ENCODE measurements at regions not wholly inside any gene's neighbourhood (a gene's known extent, or its start where the extent isn't known, plus 50 kb on each side); places are given as distances from the start of the nearest gene placed in this dataset.
"Not testable (repeated sequence)": the region's sequence is repeated elsewhere in the genome, so short reads cannot be mapped to it uniquely, and the experiment has no call there.

DNA sequence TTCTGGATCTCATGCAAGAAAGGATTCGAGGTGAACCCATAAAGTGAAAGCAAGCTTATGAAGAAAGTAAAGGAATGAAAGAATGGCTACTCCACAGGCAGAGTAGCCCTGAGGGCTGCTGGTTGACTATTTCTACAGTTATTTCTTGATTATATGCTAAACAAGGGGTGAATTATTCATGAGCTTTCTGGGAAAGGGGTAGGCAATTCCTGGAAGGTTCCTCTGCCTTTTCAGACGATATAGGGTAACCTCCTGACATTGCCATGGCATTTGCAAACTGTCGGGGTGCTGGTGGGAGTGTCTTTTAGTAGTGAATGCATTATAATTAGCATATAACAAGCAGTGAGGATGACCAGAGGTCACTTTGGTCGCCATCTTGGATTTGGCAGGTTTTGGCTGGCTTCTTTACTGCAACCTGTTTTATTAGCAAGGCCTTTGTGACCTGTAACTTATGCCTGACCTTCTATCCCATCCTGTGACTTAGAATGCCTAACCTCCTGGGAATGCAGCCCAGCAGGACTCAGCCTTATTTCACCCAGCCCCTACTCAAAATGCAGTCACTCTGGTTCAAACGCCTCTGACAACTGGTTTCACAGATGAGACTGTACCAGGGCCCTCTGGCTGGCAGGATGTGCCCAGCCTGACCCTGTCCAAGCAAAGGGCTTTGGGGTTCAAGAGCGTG, 157.7 kb upstream of the SFSWAP start:
- Histone ChIP-seq H3K27ac (ENCODE audit: low read depth, low read length) (no peak overlapping the region), H3K4me3 (ENCODE audit: low read depth, low read length) (no peak overlapping the region), H3K9me3 (ENCODE audit: control insufficient read depth, insufficient read depth, low read length) (no peaks in the 10 kb centered on the region), H3K36me3 (ENCODE audit: control insufficient read depth, insufficient read depth, low read length) (no peaks in the 10 kb centered on the region), H3K27me3 (ENCODE audit: control insufficient read depth, insufficient read depth, low read length) (no peaks in the 10 kb centered on the region), H3K4me1 (ENCODE audit: control insufficient read depth, insufficient read depth, low read length) (peaks cover 30% of the 10 kb centered on the region)
- 87% methylated on average over 4 of the region's 6 CpGs for WGBS (ENCODE audit: insufficient coverage)
- DNase-seq (ENCODE audit: low read depth in 4 of 6, low spot score in 6 of 6) = no peak

DNA sequence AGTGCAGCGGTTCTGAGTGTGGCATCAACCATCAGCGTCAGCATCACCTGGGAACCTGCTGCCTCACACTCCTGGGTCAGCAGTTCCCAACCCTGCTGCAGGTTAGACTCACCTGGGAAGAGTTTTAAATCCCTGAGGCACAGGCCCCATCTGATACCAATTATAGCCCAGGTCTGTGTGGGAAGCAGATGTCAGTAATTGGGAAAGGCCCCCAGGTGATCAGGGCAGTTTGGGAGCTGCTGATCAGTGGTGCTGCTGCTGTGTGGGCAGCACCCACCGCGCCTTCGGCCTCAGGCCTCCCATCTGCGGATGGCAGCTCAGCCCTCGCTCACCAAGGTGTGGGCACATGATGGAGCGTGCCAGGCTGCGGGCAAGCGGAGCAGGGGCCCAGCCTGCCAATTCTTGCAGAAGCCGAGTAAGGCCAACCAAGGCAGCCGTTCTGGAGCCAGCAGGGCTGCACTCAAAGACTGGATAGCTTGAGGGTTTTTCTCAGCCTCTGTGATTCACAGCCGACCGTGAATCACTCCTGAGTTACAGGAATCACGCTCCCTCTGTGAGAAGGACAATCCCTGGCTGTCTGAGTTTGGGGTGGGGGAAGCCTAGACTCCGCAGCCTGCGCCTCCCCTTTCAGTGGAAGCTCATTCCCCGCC, 155.6 kb upstream of the SFSWAP start:
- peak in 1 of 6 donors; percentile 40 for DNase-seq (ENCODE audit: low read depth in 4 of 6, low spot score in 6 of 6)
- 66% methylated on average over 14 of the region's 18 CpGs for WGBS (ENCODE audit: insufficient coverage)
- no peaks in the 10 kb centered on the region for H3K9me3 ChIP-seq (ENCODE audit: control insufficient read depth, insufficient read depth, low read length)
- peaks cover 32% of the 10 kb centered on the region for H3K4me1 ChIP-seq (ENCODE audit: control insufficient read depth, insufficient read depth, low read length)
- H3K27ac ChIP-seq (ENCODE audit: low read depth, low read length) = no peak overlapping the region
- no peak overlapping the region for H3K4me3 ChIP-seq (ENCODE audit: low read depth, low read length)
- H3K36me3 ChIP-seq (ENCODE audit: control insufficient read depth, insufficient read depth, low read length) = no peaks in the 10 kb centered on the region
- H3K27me3 ChIP-seq (ENCODE audit: control insufficient read depth, insufficient read depth, low read length) = no peaks in the 10 kb centered on the region

DNA sequence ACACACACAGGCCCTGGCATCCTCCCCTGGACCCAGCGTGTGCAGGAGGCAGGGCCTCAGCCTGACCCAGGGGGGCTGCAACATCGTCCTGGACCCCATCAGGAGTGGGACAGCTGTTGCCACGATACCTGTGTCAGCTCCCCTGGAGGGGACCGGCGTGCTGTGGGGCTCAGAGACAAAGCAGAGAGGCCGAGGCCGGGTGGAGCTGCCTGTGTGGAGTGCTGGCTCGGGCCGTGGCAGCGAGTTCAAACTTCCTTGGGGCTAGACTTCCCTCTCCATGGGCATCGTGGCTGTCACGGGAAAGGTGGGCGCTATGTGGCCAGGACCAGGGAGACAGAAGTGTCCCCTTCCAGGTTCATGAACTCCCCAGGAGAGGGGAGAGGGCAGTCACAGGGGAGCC, 155.0 kb upstream of the SFSWAP start:
- no peaks in the 10 kb centered on the region for H3K9me3 ChIP-seq (ENCODE audit: control insufficient read depth, insufficient read depth, low read length)

DNA sequence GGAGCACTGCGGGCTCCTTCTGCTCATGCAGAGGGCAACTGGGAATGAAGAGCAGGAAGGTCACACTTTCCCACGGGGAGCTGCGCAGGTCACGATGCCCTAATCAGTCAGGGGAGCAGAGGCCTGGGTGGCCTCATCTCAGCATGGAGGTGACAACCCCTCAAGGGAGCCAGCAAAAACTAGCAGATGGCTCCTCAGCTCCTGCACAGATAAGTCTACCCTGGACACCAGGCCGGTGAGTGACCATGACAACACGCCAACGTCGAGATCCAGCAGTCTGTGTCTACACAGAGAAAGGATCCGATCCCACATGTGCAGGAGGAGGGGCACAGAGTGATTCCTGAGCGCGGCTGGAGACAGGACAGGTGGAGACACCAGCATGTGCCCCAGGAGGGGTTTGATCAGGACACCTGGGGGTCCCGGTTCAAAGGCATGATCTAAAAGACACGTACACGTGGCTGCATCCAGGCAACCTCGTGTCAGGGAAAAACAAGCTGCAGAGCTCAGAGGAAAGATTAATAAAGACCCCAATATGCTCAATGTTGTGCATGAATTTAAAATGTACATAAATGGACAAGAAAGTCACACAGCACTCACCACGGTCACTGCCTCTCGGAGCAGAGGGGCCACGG, 153.7 kb upstream of the SFSWAP start:
- no peaks in the 10 kb centered on the region for H3K36me3 ChIP-seq (ENCODE audit: control insufficient read depth, insufficient read depth, low read length)
- H3K27me3 ChIP-seq (ENCODE audit: control insufficient read depth, insufficient read depth, low read length) = no peaks in the 10 kb centered on the region
- H3K4me1 ChIP-seq (ENCODE audit: control insufficient read depth, insufficient read depth, low read length) = peaks cover 34% of the 10 kb centered on the region
- H3K4me3 ChIP-seq (ENCODE audit: low read depth, low read length) = no peak overlapping the region
- 89% methylated on average over 12 of the region's 18 CpGs for WGBS (ENCODE audit: insufficient coverage)
- no peak overlapping the region for H3K27ac ChIP-seq (ENCODE audit: low read depth, low read length)
- H3K9me3 ChIP-seq (ENCODE audit: control insufficient read depth, insufficient read depth, low read length) = no peaks in the 10 kb centered on the region
- DNase-seq (ENCODE audit: low read depth in 4 of 6, low spot score in 6 of 6) = no peak

More for the DNA sequence above, 155.0 kb upstream of the SFSWAP start:
- Histone ChIP-seq H3K27ac (ENCODE audit: low read depth, low read length) (no peak overlapping the region), H3K36me3 (ENCODE audit: control insufficient read depth, insufficient read depth, low read length) (no peaks in the 10 kb centered on the region), H3K4me1 (ENCODE audit: control insufficient read depth, insufficient read depth, low read length) (peaks cover 34% of the 10 kb centered on the region), H3K27me3 (ENCODE audit: control insufficient read depth, insufficient read depth, low read length) (no peaks in the 10 kb centered on the region), H3K4me3 (ENCODE audit: low read depth, low read length) (no peak overlapping the region)
- no peak for DNase-seq (ENCODE audit: low read depth in 4 of 6, low spot score in 6 of 6)
- WGBS (ENCODE audit: insufficient coverage) = 62% methylated on average over 11 of the region's 13 CpGs

DNA sequence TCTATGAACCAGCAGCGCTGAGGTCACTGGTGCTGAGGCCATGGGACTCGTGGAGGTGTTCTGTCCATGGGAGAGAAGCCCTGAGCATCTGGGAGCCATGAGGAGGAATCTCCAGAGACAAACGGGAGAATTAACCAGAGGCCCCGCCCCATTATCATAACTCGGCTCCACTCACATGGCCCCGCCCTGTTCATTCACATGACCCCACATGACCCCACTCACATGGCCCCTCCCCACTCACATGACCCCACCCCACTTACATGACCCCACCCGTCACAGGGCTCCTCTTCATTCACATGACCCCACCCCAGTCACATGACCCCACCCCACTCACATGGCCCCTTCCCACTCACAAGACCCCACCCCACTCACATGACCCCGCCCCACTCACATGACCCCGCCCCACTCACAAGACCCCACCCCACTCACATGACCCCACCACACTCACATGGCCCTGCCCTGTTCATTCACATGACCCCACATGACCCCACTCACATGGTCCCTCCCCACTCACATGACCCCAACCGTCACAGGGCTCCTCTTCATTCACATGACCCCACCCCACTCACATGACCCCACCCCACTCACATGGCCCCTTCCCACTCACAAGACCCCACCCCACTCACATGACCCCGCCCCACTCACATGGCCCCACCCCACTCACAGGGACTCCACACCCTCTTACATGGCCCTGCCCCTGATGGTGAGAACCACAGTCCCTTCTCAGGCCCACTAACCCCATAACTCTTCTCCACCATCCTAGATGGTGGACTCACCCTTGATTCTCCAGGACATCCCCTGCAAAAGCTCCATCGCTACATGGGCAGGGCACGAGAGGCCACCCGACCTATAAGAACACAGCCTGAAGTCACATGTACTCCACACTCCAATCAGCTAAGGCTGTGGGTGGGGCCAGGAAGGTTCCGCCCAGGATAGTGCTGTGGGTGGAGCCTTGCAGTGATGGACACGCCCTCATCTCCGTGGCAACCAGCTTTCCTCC, 151.1 kb upstream of the SFSWAP start:
- no peaks in the 10 kb centered on the region for H3K9me3 ChIP-seq (ENCODE audit: control insufficient read depth, insufficient read depth, low read length)
- H3K4me3 ChIP-seq (ENCODE audit: low read depth, low read length) = no peak overlapping the region
- H3K27me3 ChIP-seq (ENCODE audit: control insufficient read depth, insufficient read depth, low read length) = no peaks in the 10 kb centered on the region
- H3K27ac ChIP-seq (ENCODE audit: low read depth, low read length) = no peak overlapping the region
- 85% methylated on average over 8 of the region's 17 CpGs for WGBS (ENCODE audit: insufficient coverage)
- peaks cover 32% of the 10 kb centered on the region for H3K4me1 ChIP-seq (ENCODE audit: control insufficient read depth, insufficient read depth, low read length)
- H3K36me3 ChIP-seq (ENCODE audit: control insufficient read depth, insufficient read depth, low read length) = no peaks in the 10 kb centered on the region
- no peak for DNase-seq (ENCODE audit: low read depth in 4 of 6, low spot score in 6 of 6)

DNA sequence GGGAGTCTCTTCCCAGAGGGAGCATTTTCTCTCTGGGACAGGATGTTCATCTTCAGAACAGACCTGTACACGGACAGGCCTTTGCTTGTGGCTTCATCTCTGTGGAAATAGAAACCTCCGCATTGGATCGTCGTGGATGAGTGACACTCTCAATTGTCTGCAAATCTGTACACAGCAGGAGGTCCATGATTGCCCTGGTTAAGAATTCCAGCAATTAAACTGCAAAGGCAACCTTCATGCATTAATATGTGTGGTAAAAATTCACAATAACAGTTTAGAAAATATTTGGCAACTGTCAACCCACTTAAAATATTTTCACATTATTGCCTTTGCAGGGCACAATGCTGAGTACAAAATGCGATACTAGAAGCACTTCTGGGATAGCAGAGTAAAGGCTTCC, 149.8 kb upstream of the SFSWAP start:
- WGBS (ENCODE audit: insufficient coverage) = 28% methylated on average over 4 of the region's 5 CpGs

DNA sequence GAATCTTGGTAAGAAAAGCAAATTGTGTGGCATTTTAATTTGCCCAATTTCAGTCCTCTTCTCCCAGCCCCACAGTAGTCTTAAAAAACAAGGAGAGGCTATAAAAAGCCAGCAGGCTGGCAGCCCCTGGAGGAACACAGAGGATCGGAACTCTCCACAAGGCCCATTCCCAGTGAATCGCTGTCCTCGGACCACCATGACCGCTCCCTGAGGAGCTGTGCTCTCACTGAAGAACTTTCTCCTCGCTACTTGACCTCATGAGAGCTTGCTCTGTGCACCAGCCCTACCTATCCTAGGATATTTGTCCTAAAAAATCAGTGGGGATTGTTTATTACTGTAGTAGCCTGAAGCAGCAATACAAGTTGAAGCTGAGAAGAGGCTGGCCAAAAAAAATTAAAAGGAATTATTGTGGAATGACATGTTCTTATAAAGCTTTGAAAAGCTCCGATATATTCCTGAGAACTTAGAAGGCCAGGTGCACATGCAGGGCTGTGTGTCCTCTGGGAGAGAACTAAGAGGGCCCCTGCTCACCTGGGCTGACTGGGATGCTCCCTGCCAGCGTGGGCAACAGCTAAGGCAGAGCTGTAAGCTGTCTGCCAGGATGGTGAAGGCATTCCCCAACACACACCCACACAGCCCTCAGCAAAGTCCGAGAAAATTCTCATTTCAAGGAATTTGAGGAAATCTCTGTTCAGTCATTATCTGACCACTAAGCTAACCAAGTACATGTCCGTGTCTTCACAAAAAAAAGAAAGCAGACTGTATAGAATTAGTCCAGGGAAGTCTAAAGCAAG, 148.8 kb upstream of the SFSWAP start:
- Histone ChIP-seq H3K4me3 (ENCODE audit: low read depth, low read length) (no peak overlapping the region), H3K27ac (ENCODE audit: low read depth, low read length) (no peak overlapping the region), H3K27me3 (ENCODE audit: control insufficient read depth, insufficient read depth, low read length) (no peaks in the 10 kb centered on the region), H3K9me3 (ENCODE audit: control insufficient read depth, insufficient read depth, low read length) (no peaks in the 10 kb centered on the region), H3K4me1 (ENCODE audit: control insufficient read depth, insufficient read depth, low read length) (peaks cover 19% of the 10 kb centered on the region), H3K36me3 (ENCODE audit: control insufficient read depth, insufficient read depth, low read length) (no peaks in the 10 kb centered on the region)
- 82% methylated on average over 6 of the region's 9 CpGs for WGBS (ENCODE audit: insufficient coverage)
- no peak for DNase-seq (ENCODE audit: low read depth in 4 of 6, low spot score in 6 of 6)

More for the DNA sequence above, 149.8 kb upstream of the SFSWAP start:
- peaks cover 24% of the 10 kb centered on the region for H3K4me1 ChIP-seq (ENCODE audit: control insufficient read depth, insufficient read depth, low read length)
- H3K27me3 ChIP-seq (ENCODE audit: control insufficient read depth, insufficient read depth, low read length) = no peaks in the 10 kb centered on the region
- peak in 1 of 6 donors; percentile 83 for DNase-seq (ENCODE audit: low read depth in 4 of 6, low spot score in 6 of 6)
- H3K9me3 ChIP-seq (ENCODE audit: control insufficient read depth, insufficient read depth, low read length) = no peaks in the 10 kb centered on the region
- H3K27ac ChIP-seq (ENCODE audit: low read depth, low read length) = no peak overlapping the region
- H3K4me3 ChIP-seq (ENCODE audit: low read depth, low read length) = no peak overlapping the region
- H3K36me3 ChIP-seq (ENCODE audit: control insufficient read depth, insufficient read depth, low read length) = no peaks in the 10 kb centered on the region

DNA sequence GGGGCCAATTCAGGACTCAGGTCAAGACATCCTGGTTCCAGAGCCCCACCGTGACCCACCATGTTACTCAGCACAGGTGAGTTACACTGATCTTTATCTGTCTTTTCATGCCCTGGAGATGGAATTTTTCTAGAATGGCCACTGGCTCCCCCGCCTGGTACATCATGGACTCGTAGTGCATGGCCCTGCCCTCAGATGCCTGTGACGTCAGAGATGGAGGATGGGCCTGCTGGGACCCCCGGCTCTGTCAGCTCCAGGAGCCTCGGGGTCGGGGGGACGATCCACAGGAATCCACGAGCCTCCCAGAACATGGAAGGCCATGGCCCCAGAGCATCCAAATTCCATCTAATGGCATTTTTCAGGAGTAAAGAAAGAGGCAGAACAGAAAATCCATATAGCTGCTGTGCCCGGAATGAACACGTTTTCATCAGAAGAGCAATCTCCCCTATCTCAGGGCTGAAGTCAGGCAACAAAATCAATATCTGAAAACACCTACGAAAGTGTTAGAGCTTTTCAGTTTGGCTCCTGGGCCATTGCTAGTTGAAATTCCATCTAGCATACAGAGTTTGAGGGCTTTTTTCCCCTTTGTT, 146.7 kb upstream of the SFSWAP start:
- WGBS (ENCODE audit: insufficient coverage) = 85% methylated on average over 2 of the region's 12 CpGs
- H3K27ac ChIP-seq (ENCODE audit: low read depth, low read length); H3K4me3 ChIP-seq (ENCODE audit: low read depth, low read length); H3K9me3 ChIP-seq (ENCODE audit: control insufficient read depth, insufficient read depth, low read length); H3K36me3 ChIP-seq (ENCODE audit: control insufficient read depth, insufficient read depth, low read length); H3K27me3 ChIP-seq (ENCODE audit: control insufficient read depth, insufficient read depth, low read length); H3K4me1 ChIP-seq (ENCODE audit: control insufficient read depth, insufficient read depth, low read length): not testable (repeated sequence)
- DNase-seq (ENCODE audit: low read depth in 4 of 6, low spot score in 6 of 6) = peak in 1 of 6 donors; percentile 69
